ENCODE measurements at regions not wholly inside any gene's neighbourhood (a gene's known extent, or its start where the extent isn't known, plus 50 kb on each side); places are given as distances from the start of the nearest gene placed in this dataset.

GRCh38 chr10:27433976-27434375 lies 70.1 kb upstream of the RAB18 start:
- intact Hi-C loops (cut with micrococcal nuclease), result no loop called here
- Mint-ChIP-seq H3K9me3 (ENCODE audit: unreplicated experiment) (peaks cover 6% of the 10 kb centered on the region), H3K36me3 (ENCODE audit: insufficient read depth, unreplicated experiment) (no peaks in the 10 kb centered on the region), H3K4me1 (ENCODE audit: insufficient read depth, unreplicated experiment) (peaks cover 11% of the 10 kb centered on the region), H3K27ac (ENCODE audit: low read depth, unreplicated experiment) (no peak overlapping the region), H3K4me3 (ENCODE audit: unreplicated experiment) (no peak overlapping the region), H3K27me3 (ENCODE audit: insufficient read depth, unreplicated experiment) (no peaks in the 10 kb centered on the region)
- POLR2A ChIA-PET, result interaction anchor here (1.0 kb wide), 2 partner anchors 43 to 67 kb away, joined by 3 to 7 read pairs; no protein-coding TSS in a partner anchor
- no peak for TF ChIP-seq CTCF (IDR thresholded peaks at IDR 0.05; ENCODE audit: unreplicated experiment)
- peak; percentile 42 for DNase-seq (ENCODE audit: unreplicated experiment)
- BruUV-seq (replicated peaks), result no TSS peak
- CTCF ChIA-PET, result interaction anchor here (0.5 kb wide), 1 partner anchor 64 kb away, joined by 3 read pairs; no protein-coding TSS in a partner anchor

GRCh38 chr10:27426948-27427467 lies 77.1 kb upstream of the RAB18 start:
- DNase-seq (ENCODE audit: unreplicated experiment), result no peak
- intact Hi-C loops (cut with micrococcal nuclease), result no loop called here
- no peaks in the 10 kb centered on the region for H3K27me3 Mint-ChIP-seq (ENCODE audit: insufficient read depth, unreplicated experiment)
- BruUV-seq (replicated peaks), result no TSS peak
- CTCF ChIA-PET, result interaction anchor here (0.6 kb wide), 1 partner anchor 513 kb away, joined by 3 read pairs; no protein-coding TSS in a partner anchor
- no peak for TF ChIP-seq CTCF (IDR thresholded peaks at IDR 0.05; ENCODE audit: unreplicated experiment)
- POLR2A ChIA-PET, result no interaction called here
- H3K36me3 Mint-ChIP-seq (ENCODE audit: insufficient read depth, unreplicated experiment), result no peaks in the 10 kb centered on the region
- H3K4me3 Mint-ChIP-seq (ENCODE audit: unreplicated experiment), result no peak overlapping the region
- no peaks in the 10 kb centered on the region for H3K4me1 Mint-ChIP-seq (ENCODE audit: insufficient read depth, unreplicated experiment)
- H3K9me3 Mint-ChIP-seq (ENCODE audit: unreplicated experiment), result no peaks in the 10 kb centered on the region
- H3K27ac Mint-ChIP-seq (ENCODE audit: low read depth, unreplicated experiment), result no peak overlapping the region

GRCh38 chr10:27413831-27414348 lies 90.2 kb upstream of the RAB18 start:
- TF ChIP-seq CTCF (IDR thresholded peaks at IDR 0.05; ENCODE audit: unreplicated experiment), result no peak
- no peak overlapping the region for H3K4me3 Mint-ChIP-seq (ENCODE audit: unreplicated experiment)
- H3K36me3 Mint-ChIP-seq (ENCODE audit: insufficient read depth, unreplicated experiment), result no peaks in the 10 kb centered on the region
- no peaks in the 10 kb centered on the region for H3K9me3 Mint-ChIP-seq (ENCODE audit: unreplicated experiment)
- H3K27ac Mint-ChIP-seq (ENCODE audit: low read depth, unreplicated experiment), result no peak overlapping the region
- DNase-seq (ENCODE audit: unreplicated experiment), result no peak
- no TSS peak for BruUV-seq (replicated peaks)
- intact Hi-C loops (cut with micrococcal nuclease), result no loop called here
- no peaks in the 10 kb centered on the region for H3K4me1 Mint-ChIP-seq (ENCODE audit: insufficient read depth, unreplicated experiment)
- H3K27me3 Mint-ChIP-seq (ENCODE audit: insufficient read depth, unreplicated experiment), result no peaks in the 10 kb centered on the region
- ChIA-PET CTCF (no interaction called here), POLR2A (no interaction called here)

GRCh38 chr10:27413387-27413786 lies 90.7 kb upstream of the RAB18 start:
- H3K36me3 Mint-ChIP-seq (ENCODE audit: insufficient read depth, unreplicated experiment), result no peaks in the 10 kb centered on the region
- POLR2A ChIA-PET, result no interaction called here
- no peak for TF ChIP-seq CTCF (IDR thresholded peaks at IDR 0.05; ENCODE audit: unreplicated experiment)
- H3K27me3 Mint-ChIP-seq (ENCODE audit: insufficient read depth, unreplicated experiment), result no peaks in the 10 kb centered on the region
- CTCF ChIA-PET, result no interaction called here
- BruUV-seq (replicated peaks), result no TSS peak
- no peaks in the 10 kb centered on the region for H3K4me1 Mint-ChIP-seq (ENCODE audit: insufficient read depth, unreplicated experiment)
- H3K4me3 Mint-ChIP-seq (ENCODE audit: unreplicated experiment), result no peak overlapping the region
- no peak overlapping the region for H3K27ac Mint-ChIP-seq (ENCODE audit: low read depth, unreplicated experiment)
- intact Hi-C loops (cut with micrococcal nuclease), result no loop called here
- DNase-seq (ENCODE audit: unreplicated experiment), result no peak
- no peaks in the 10 kb centered on the region for H3K9me3 Mint-ChIP-seq (ENCODE audit: unreplicated experiment)
